ENCODE measurements at regions not wholly inside any gene's neighbourhood (a gene's known extent, or its start where the extent isn't known, plus 50 kb on each side); places are given as distances from the start of the nearest gene placed in this dataset.
"Not testable (repeated sequence)": the region's sequence is repeated elsewhere in the genome, so short reads cannot be mapped to it uniquely, and the experiment has no call there.

DNA sequence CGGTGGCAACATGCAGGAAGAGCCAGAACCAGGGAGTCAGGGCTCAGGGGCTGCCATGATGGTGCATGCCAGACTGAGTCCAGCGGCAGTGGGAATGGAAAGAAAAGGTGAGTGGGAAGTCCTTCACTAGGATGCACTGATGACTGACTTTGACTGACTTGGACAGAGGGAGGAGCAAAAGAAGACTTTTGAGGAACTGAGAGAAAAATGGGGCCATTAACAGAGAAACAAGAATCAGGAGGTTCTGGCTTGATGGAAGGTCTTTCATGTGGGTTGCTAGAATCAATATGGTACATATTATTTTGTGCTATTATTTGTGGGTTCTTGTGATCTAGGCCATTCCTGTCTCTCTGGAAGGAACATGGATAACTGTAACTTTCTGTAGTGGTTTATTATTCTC is 454.6 kb upstream of the PROX1 start:
- Histone ChIP-seq H3K27ac (no peak overlapping the region), H4K20me1 (ENCODE audit: insufficient read depth) (no peaks in the 10 kb centered on the region), H3K4me1 (ENCODE audit: insufficient read depth) (no peaks in the 10 kb centered on the region), H3K36me3 (ENCODE audit: low read depth) (no peaks in the 10 kb centered on the region), H3K4me2 (ENCODE audit: unreplicated experiment) (no peak overlapping the region), H3K9me3 (ENCODE audit: low read depth) (no peaks in the 10 kb centered on the region), H3F3A (ENCODE audit: insufficient read depth) (no peaks in the 10 kb centered on the region), H3K9me2 (ENCODE audit: insufficient read depth) (no peaks in the 10 kb centered on the region), H3K27me3 (replicated peaks; ENCODE audit: insufficient read depth) (no peaks in the 10 kb centered on the region), H3K79me2 (ENCODE audit: insufficient read depth) (no peaks in the 10 kb centered on the region), H3K9ac (no peak overlapping the region), H2AFZ (no peak overlapping the region), H3K4me3 (no peak overlapping the region)
- 23 to 24% methylated on average over 2 of the region's 2 CpGs for WGBS, 2 experiments (ENCODE audit: low coverage in 1 of 2, low lambda C conversion rate in 2 of 2, missing lambda C conversion rate in 2 of 2)
- TF ChIP-seq EZH2phosphoT487 (IDR thresholded peaks at IDR 0.05; ENCODE audit: insufficient read depth, low read depth), result no peak
- no peak for TF ChIP-seq EZH2 (IDR thresholded peaks at IDR 0.05; ENCODE audit: insufficient read depth, poor library complexity, severe bottlenecking)
- DNase-seq, result no peak
- in situ Hi-C loops (cut with MboI), result no loop called here

DNA sequence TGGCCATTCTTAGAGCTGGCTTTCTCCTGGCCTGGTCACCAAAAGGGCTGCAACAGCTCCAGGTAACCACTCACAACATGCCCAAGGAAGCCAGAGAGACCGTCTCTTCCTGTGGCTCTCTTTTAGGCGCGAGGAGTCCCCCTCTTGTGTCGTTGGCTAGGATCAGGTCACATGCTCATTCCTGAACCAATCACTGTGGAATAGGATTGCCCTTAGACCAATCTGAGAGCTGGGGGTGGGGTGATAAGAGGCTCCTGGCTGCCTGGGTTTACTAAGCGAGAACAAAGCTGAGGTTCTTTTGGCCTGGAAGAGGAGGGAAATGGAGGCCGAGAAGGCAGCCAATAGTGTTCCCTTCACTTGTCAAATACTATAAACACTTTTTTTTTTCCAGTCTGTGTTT is 452.1 kb upstream of the PROX1 start:
- Histone ChIP-seq H3K4me1 (ENCODE audit: insufficient read depth) (no peaks in the 10 kb centered on the region), H3K9me3 (ENCODE audit: low read depth) (no peaks in the 10 kb centered on the region), H3K9ac (no peak overlapping the region), H2AFZ (no peak overlapping the region), H3K79me2 (ENCODE audit: insufficient read depth) (no peaks in the 10 kb centered on the region), H3F3A (ENCODE audit: insufficient read depth) (no peaks in the 10 kb centered on the region), H4K20me1 (ENCODE audit: insufficient read depth) (no peaks in the 10 kb centered on the region), H3K4me2 (ENCODE audit: unreplicated experiment) (no peak overlapping the region), H3K9me2 (ENCODE audit: insufficient read depth) (no peaks in the 10 kb centered on the region), H3K27me3 (replicated peaks; ENCODE audit: insufficient read depth) (no peaks in the 10 kb centered on the region), H3K4me3 (no peak overlapping the region), H3K36me3 (ENCODE audit: low read depth) (no peaks in the 10 kb centered on the region), H3K27ac (no peak overlapping the region)
- in situ Hi-C loops (cut with MboI), result no loop called here
- WGBS, 2 experiments (ENCODE audit: low coverage in 1 of 2, low lambda C conversion rate in 2 of 2, missing lambda C conversion rate in 2 of 2), result 32 to 41% methylated on average over 6 of the region's 6 CpGs
- TF ChIP-seq EZH2 (IDR thresholded peaks at IDR 0.05; ENCODE audit: insufficient read depth, poor library complexity, severe bottlenecking) (no peak), EZH2phosphoT487 (IDR thresholded peaks at IDR 0.05; ENCODE audit: insufficient read depth, low read depth) (no peak)
- DNase-seq, result no peak

DNA sequence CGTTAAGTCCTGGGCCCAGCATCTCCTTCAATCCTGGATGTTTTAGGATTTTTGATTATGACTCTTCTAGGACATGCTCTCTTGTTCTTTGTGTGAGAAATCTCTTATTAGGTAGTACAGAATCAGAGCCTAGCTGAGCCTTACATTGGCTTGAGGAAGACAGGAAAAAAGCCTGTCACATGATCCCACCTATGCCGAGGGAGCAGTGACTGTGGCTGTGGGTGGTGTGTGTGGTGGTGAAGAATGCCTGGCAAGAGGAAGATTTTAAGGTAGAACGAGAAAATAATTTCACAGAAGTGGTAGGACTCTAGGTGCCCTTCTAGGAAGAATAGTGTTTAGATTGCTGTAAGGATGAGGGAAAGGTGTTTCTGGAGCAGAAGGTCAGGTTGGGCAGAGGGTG is 449.5 kb upstream of the PROX1 start:
- Histone ChIP-seq H3K9me2 (ENCODE audit: insufficient read depth) (no peaks in the 10 kb centered on the region), H3K36me3 (ENCODE audit: low read depth) (no peaks in the 10 kb centered on the region), H3K4me3 (no peak overlapping the region), H2AFZ (no peak overlapping the region), H3K27ac (no peak overlapping the region), H3K4me2 (ENCODE audit: unreplicated experiment) (no peak overlapping the region), H3K27me3 (replicated peaks; ENCODE audit: insufficient read depth) (no peaks in the 10 kb centered on the region), H3K79me2 (ENCODE audit: insufficient read depth) (no peaks in the 10 kb centered on the region), H3K9ac (no peak overlapping the region), H3K9me3 (ENCODE audit: low read depth) (no peaks in the 10 kb centered on the region), H4K20me1 (ENCODE audit: insufficient read depth) (no peaks in the 10 kb centered on the region), H3F3A (ENCODE audit: insufficient read depth) (no peaks in the 10 kb centered on the region), H3K4me1 (ENCODE audit: insufficient read depth) (no peaks in the 10 kb centered on the region)
- TF ChIP-seq EZH2 (IDR thresholded peaks at IDR 0.05; ENCODE audit: insufficient read depth, poor library complexity, severe bottlenecking) (no peak), EZH2phosphoT487 (IDR thresholded peaks at IDR 0.05; ENCODE audit: insufficient read depth, low read depth) (no peak)
- DNase-seq, result no peak
- 10% methylated on average over 3 of the region's 3 CpGs for WGBS, 2 experiments (ENCODE audit: low coverage in 1 of 2, low lambda C conversion rate in 2 of 2, missing lambda C conversion rate in 2 of 2)
- in situ Hi-C loops (cut with MboI), result no loop called here

DNA sequence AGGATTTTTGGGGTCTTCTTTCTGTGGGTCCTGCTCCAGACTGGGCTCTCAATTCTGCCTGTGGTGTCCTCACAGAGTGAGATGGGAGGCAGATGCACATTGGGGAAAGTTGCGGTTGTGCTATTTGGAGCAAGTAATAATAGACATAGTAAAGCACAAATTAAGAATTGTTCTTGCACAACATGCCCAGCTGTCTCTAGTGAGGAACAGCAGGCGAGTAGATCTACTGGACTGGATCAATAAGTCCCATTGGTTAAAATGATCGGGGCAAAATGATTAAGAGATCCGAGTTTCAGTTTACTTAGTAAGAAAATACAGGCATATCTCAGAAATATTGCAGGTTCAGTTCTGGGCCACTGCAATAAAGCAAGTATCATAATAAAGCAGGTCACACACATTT is 448.3 kb upstream of the PROX1 start:
- Histone ChIP-seq H3F3A (ENCODE audit: insufficient read depth) (no peaks in the 10 kb centered on the region), H3K9ac (no peak overlapping the region), H3K9me3 (ENCODE audit: low read depth) (no peaks in the 10 kb centered on the region), H3K4me3 (no peak overlapping the region), H3K27ac (no peak overlapping the region), H3K4me1 (ENCODE audit: insufficient read depth) (no peaks in the 10 kb centered on the region), H3K4me2 (ENCODE audit: unreplicated experiment) (no peak overlapping the region), H3K27me3 (replicated peaks; ENCODE audit: insufficient read depth) (no peaks in the 10 kb centered on the region), H4K20me1 (ENCODE audit: insufficient read depth) (no peaks in the 10 kb centered on the region), H3K79me2 (ENCODE audit: insufficient read depth) (no peaks in the 10 kb centered on the region), H2AFZ (no peak overlapping the region), H3K9me2 (ENCODE audit: insufficient read depth) (no peaks in the 10 kb centered on the region), H3K36me3 (ENCODE audit: low read depth) (no peaks in the 10 kb centered on the region)
- TF ChIP-seq EZH2 (IDR thresholded peaks at IDR 0.05; ENCODE audit: insufficient read depth, poor library complexity, severe bottlenecking) (no peak), EZH2phosphoT487 (IDR thresholded peaks at IDR 0.05; ENCODE audit: insufficient read depth, low read depth) (no peak)
- in situ Hi-C loops (cut with MboI), result no loop called here
- WGBS, 2 experiments (ENCODE audit: low coverage in 1 of 2, low lambda C conversion rate in 2 of 2, missing lambda C conversion rate in 2 of 2), result 14 to 20% methylated on average over 4 of the region's 4 CpGs
- DNase-seq, result no peak

DNA sequence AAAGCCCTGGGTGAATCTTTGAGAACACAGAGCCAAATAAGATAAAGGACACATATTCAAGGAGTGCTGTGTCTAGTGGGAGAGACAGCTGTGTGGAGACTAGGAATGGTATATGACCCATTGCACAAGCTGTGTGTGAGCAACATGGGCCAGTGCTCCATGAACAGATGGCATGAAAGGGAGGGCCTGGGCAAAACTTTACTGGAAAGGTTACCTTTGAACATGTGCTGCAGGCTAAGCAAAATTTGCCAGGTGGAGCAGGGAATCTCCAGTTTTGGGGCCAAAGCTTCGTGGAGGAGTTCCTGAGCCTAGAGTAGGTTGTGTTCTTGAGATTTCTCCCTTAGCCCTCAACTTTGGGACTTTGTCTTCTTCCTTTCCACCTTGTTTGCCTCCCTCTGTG is 446.1 kb upstream of the PROX1 start:
- Histone ChIP-seq H3K4me2 (ENCODE audit: unreplicated experiment) (no peak overlapping the region), H3K4me3 (no peak overlapping the region), H3K9me2 (ENCODE audit: insufficient read depth) (no peaks in the 10 kb centered on the region), H3K27ac (no peak overlapping the region), H2AFZ (no peak overlapping the region), H3K4me1 (ENCODE audit: insufficient read depth) (no peaks in the 10 kb centered on the region), H3K9ac (no peak overlapping the region), H3K27me3 (replicated peaks; ENCODE audit: insufficient read depth) (no peaks in the 10 kb centered on the region), H3F3A (ENCODE audit: insufficient read depth) (no peaks in the 10 kb centered on the region), H3K79me2 (ENCODE audit: insufficient read depth) (no peaks in the 10 kb centered on the region), H3K36me3 (ENCODE audit: low read depth) (no peaks in the 10 kb centered on the region), H3K9me3 (ENCODE audit: low read depth) (no peaks in the 10 kb centered on the region), H4K20me1 (ENCODE audit: insufficient read depth) (no peaks in the 10 kb centered on the region)
- TF ChIP-seq EZH2phosphoT487 (IDR thresholded peaks at IDR 0.05; ENCODE audit: insufficient read depth, low read depth), result no peak
- TF ChIP-seq EZH2 (IDR thresholded peaks at IDR 0.05; ENCODE audit: insufficient read depth, poor library complexity, severe bottlenecking), result no peak
- in situ Hi-C loops (cut with MboI), result no loop called here
- WGBS, 2 experiments (ENCODE audit: low coverage in 1 of 2, low lambda C conversion rate in 2 of 2, missing lambda C conversion rate in 2 of 2), result 0% methylated on average over 1 of the region's 1 CpG
- no peak for DNase-seq

DNA sequence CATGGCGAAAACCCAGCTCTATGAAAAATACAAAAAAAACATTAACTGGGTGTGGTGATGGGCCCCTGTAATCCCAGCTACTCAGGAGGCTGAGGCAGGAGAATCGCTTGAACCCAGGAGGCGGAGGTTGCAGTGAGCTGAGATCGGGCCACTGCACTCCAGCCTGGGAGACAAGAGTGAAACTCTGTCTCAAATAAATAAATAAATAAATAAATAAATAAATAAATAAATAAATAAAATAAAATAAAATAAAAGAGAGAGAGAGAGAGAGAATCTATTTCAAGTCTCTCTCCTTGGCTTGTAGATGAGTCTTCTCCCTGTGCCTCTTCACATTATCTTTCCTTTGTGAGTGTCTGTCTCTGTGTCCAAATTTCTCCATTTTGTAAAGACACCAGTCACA is 442.6 kb upstream of the PROX1 start:
- H3K4me1 ChIP-seq (ENCODE audit: insufficient read depth); DNase-seq; H3K36me3 ChIP-seq (ENCODE audit: low read depth); H2AFZ ChIP-seq; H3K27ac ChIP-seq; H3F3A ChIP-seq (ENCODE audit: insufficient read depth); H3K4me2 ChIP-seq (ENCODE audit: unreplicated experiment); H3K9me3 ChIP-seq (ENCODE audit: low read depth); H3K9me2 ChIP-seq (ENCODE audit: insufficient read depth); H3K4me3 ChIP-seq; H3K9ac ChIP-seq; H4K20me1 ChIP-seq (ENCODE audit: insufficient read depth); H3K27me3 ChIP-seq (replicated peaks; ENCODE audit: insufficient read depth); in situ Hi-C loops (cut with MboI); H3K79me2 ChIP-seq (ENCODE audit: insufficient read depth): not testable (repeated sequence)
- WGBS, 2 experiments (ENCODE audit: low coverage in 1 of 2, low lambda C conversion rate in 2 of 2, missing lambda C conversion rate in 2 of 2), result 66% methylated on average over 4 of the region's 4 CpGs

All from GM23248 (cell line).